GM18873 (cell line): ENCODE measurements at regions not wholly inside any gene's neighbourhood (a gene's known extent, or its start where the extent isn't known, plus 50 kb on each side); places are given as distances from the start of the nearest gene placed in this dataset.

Source experiments
- ATAC-seq: cut with Tn5 transposase; IDR thresholded peaks from one replicate; pipeline ENCODE4 v1.9.1; 2021; ENCODE audit warnings: mild to moderate bottlenecking, moderate library complexity, moderate number of reproducible peaks; ENCODE audit not compliant: unreplicated experiment, low FRiP score

- no peak for ATAC-seq
Measured at GRCh38 chr4:140316799-140317198, 56.6 kb upstream of the SCOC start.

- no peak for ATAC-seq
Measured at GRCh38 chr4:140315970-140316369, 57.5 kb upstream of the SCOC start.

- no peak for ATAC-seq
Measured at GRCh38 chr4:140315438-140315837, 58.0 kb upstream of the SCOC start.

- no peak for ATAC-seq
Measured at GRCh38 chr4:140315019-140315418, 58.4 kb upstream of the SCOC start.

- no peak for ATAC-seq
Measured at GRCh38 chr4:140312100-140312499, 61.3 kb upstream of the SCOC start.

GRCh38 chr4:140311257-140311835 lies 62.1 kb upstream of the SCOC start:
- ATAC-seq = no peak

- no peak for ATAC-seq
Measured at GRCh38 chr4:140309124-140309870, 64.1 kb upstream of the SCOC start.

- ATAC-seq = no peak
Measured at GRCh38 chr4:140308366-140309123, 64.9 kb upstream of the SCOC start.

GRCh38 chr4:140305053-140305452 lies 68.4 kb upstream of the SCOC start:
- ATAC-seq = no peak

GRCh38 chr4:140304346-140304745 lies 69.1 kb upstream of the SCOC start:
- ATAC-seq = no peak

GRCh38 chr4:140302151-140302859 lies 71.1 kb upstream of the SCOC start:
- ATAC-seq = no peak

- ATAC-seq = no peak
Measured at GRCh38 chr4:140300271-140300970, 73.0 kb upstream of the SCOC start.

GRCh38 chr4:140298001-140298400 lies 75.4 kb upstream of the SCOC start:
- ATAC-seq = no peak

GRCh38 chr4:140297221-140297570 lies 76.2 kb upstream of the SCOC start:
- ATAC-seq = no peak

- ATAC-seq = no peak
Measured at GRCh38 chr4:140296335-140297220, 76.9 kb upstream of the SCOC start.

GRCh38 chr4:140293979-140294378 lies 79.5 kb upstream of the SCOC start:
- no peak for ATAC-seq

GRCh38 chr4:140291259-140291658 lies 82.2 kb upstream of the SCOC start:
- no peak for ATAC-seq

GRCh38 chr4:140289486-140289885 lies 84.0 kb upstream of the SCOC start:
- ATAC-seq = no peak

GRCh38 chr4:140286456-140286855 lies 87.0 kb upstream of the SCOC start:
- ATAC-seq = no peak

GRCh38 chr4:140284456-140284855 lies 89.0 kb upstream of the SCOC start:
- ATAC-seq = no peak
